ENCODE measurements at regions not wholly inside any gene's neighbourhood (a gene's known extent, or its start where the extent isn't known, plus 50 kb on each side); places are given as distances from the start of the nearest gene placed in this dataset.

GRCh38 chr2:21761361-21761760, 637.6 kb downstream of the TDRD15 start:
- H3K4me1 ChIP-seq (ENCODE audit: control insufficient read depth in 1 of 2, insufficient read depth in 2 of 2, low read length in 2 of 2), result no peaks in the 10 kb centered on the region
- no peak overlapping the region for H3K4me3 ChIP-seq (ENCODE audit: low read length in 2 of 2)
- H3K27me3 ChIP-seq (ENCODE audit: control insufficient read depth in 1 of 2, insufficient read depth in 2 of 2, low read length in 1 of 2), result no peaks in the 10 kb centered on the region
- no peak overlapping the region for H3K27ac ChIP-seq (ENCODE audit: low read depth in 1 of 2, low read length in 2 of 2)
- WGBS, 2 donors, result 92 to 95% methylated on average over 2 of the region's 2 CpGs
- intact Hi-C loops (cut with DNase I), result no loop called here
- no peaks in the 10 kb centered on the region for H3K36me3 ChIP-seq (ENCODE audit: control insufficient read depth in 1 of 2, insufficient read depth in 2 of 2, low read length in 1 of 2)
- ATAC-seq (ENCODE audit: low FRiP score) (no peak), DNase-seq (no peak)
- no peaks in the 10 kb centered on the region for H3K9me3 ChIP-seq (ENCODE audit: control insufficient read depth, low read length)

GRCh38 chr2:21763501-21763900, 639.7 kb downstream of the TDRD15 start:
- Histone ChIP-seq H3K27me3 (ENCODE audit: control insufficient read depth in 1 of 2, insufficient read depth in 2 of 2, low read length in 1 of 2) (no peaks in the 10 kb centered on the region), H3K36me3 (ENCODE audit: control insufficient read depth in 1 of 2, insufficient read depth in 2 of 2, low read length in 1 of 2) (no peaks in the 10 kb centered on the region), H3K9me3 (ENCODE audit: control insufficient read depth, low read length) (no peaks in the 10 kb centered on the region), H3K27ac (ENCODE audit: low read depth in 1 of 2, low read length in 2 of 2) (no peak overlapping the region), H3K4me1 (ENCODE audit: control insufficient read depth in 1 of 2, insufficient read depth in 2 of 2, low read length in 2 of 2) (no peaks in the 10 kb centered on the region), H3K4me3 (ENCODE audit: low read length in 2 of 2) (no peak overlapping the region)
- DNase-seq, result no peak
- no peak for ATAC-seq (ENCODE audit: low FRiP score)
- intact Hi-C loops (cut with DNase I), result no loop called here

GRCh38 chr2:21770787-21771186, 647.0 kb downstream of the TDRD15 start:
- 99 to 100% methylated on average over 1 of the region's 1 CpG for WGBS, 2 donors
- H3K4me1 ChIP-seq (ENCODE audit: control insufficient read depth in 1 of 2, insufficient read depth in 2 of 2, low read length in 2 of 2), result peaks cover 0 to 9% of the 10 kb centered on the region in 2 donors
- H3K27ac ChIP-seq (ENCODE audit: low read depth in 1 of 2, low read length in 2 of 2), result no peak overlapping the region
- intact Hi-C loops (cut with DNase I), result no loop called here
- H3K36me3 ChIP-seq (ENCODE audit: control insufficient read depth in 1 of 2, insufficient read depth in 2 of 2, low read length in 1 of 2), result no peaks in the 10 kb centered on the region
- H3K27me3 ChIP-seq (ENCODE audit: control insufficient read depth in 1 of 2, insufficient read depth in 2 of 2, low read length in 1 of 2), result no peaks in the 10 kb centered on the region
- DNase-seq (no peak), ATAC-seq (ENCODE audit: low FRiP score) (no peak)
- no peaks in the 10 kb centered on the region for H3K9me3 ChIP-seq (ENCODE audit: control insufficient read depth, low read length)
- H3K4me3 ChIP-seq (ENCODE audit: low read length in 2 of 2), result no peak overlapping the region

GRCh38 chr2:21772624-21773023, 648.9 kb downstream of the TDRD15 start:
- Histone ChIP-seq H3K36me3 (ENCODE audit: control insufficient read depth in 1 of 2, insufficient read depth in 2 of 2, low read length in 1 of 2) (no peaks in the 10 kb centered on the region), H3K9me3 (ENCODE audit: control insufficient read depth, low read length) (no peaks in the 10 kb centered on the region), H3K4me1 (ENCODE audit: control insufficient read depth in 1 of 2, insufficient read depth in 2 of 2, low read length in 2 of 2) (peaks cover 0 to 9% of the 10 kb centered on the region in 2 donors), H3K27me3 (ENCODE audit: control insufficient read depth in 1 of 2, insufficient read depth in 2 of 2, low read length in 1 of 2) (no peaks in the 10 kb centered on the region), H3K4me3 (ENCODE audit: low read length in 2 of 2) (no peak overlapping the region), H3K27ac (ENCODE audit: low read depth in 1 of 2, low read length in 2 of 2) (no peak overlapping the region)
- WGBS, 2 donors, result 5 to 6% methylated on average over 1 of the region's 1 CpG
- DNase-seq, result no peak
- intact Hi-C loops (cut with DNase I), result no loop called here
- ATAC-seq (ENCODE audit: low FRiP score), result no peak

- Histone ChIP-seq H3K4me1 (ENCODE audit: control insufficient read depth in 1 of 2, insufficient read depth in 2 of 2, low read length in 2 of 2) (peaks cover 0 to 9% of the 10 kb centered on the region in 2 donors), H3K27ac (ENCODE audit: low read depth in 1 of 2, low read length in 2 of 2) (no peak overlapping the region), H3K27me3 (ENCODE audit: control insufficient read depth in 1 of 2, insufficient read depth in 2 of 2, low read length in 1 of 2) (no peaks in the 10 kb centered on the region), H3K36me3 (ENCODE audit: control insufficient read depth in 1 of 2, insufficient read depth in 2 of 2, low read length in 1 of 2) (no peaks in the 10 kb centered on the region), H3K9me3 (ENCODE audit: control insufficient read depth, low read length) (no peaks in the 10 kb centered on the region), H3K4me3 (ENCODE audit: low read length in 2 of 2) (no peak overlapping the region)
- intact Hi-C loops (cut with DNase I), result no loop called here
- DNase-seq (no peak), ATAC-seq (ENCODE audit: low FRiP score) (no peak)
These were observed 649.4 kb downstream of the TDRD15 start for GRCh38 chr2:21773168-21773567.

GRCh38 chr2:21774691-21775368, 651.1 kb downstream of the TDRD15 start:
- 29 to 32% methylated on average over 6 of the region's 6 CpGs for WGBS, 2 donors
- Histone ChIP-seq H3K9me3 (ENCODE audit: control insufficient read depth, low read length) (no peaks in the 10 kb centered on the region), H3K27me3 (ENCODE audit: control insufficient read depth in 1 of 2, insufficient read depth in 2 of 2, low read length in 1 of 2) (no peaks in the 10 kb centered on the region), H3K4me3 (ENCODE audit: low read length in 2 of 2) (no peak overlapping the region), H3K36me3 (ENCODE audit: control insufficient read depth in 1 of 2, insufficient read depth in 2 of 2, low read length in 1 of 2) (no peaks in the 10 kb centered on the region), H3K4me1 (ENCODE audit: control insufficient read depth in 1 of 2, insufficient read depth in 2 of 2, low read length in 2 of 2) (peaks cover 0 to 9% of the 10 kb centered on the region in 2 donors), H3K27ac (ENCODE audit: low read depth in 1 of 2, low read length in 2 of 2) (no peak overlapping the region)
- DNase-seq (no peak), ATAC-seq (ENCODE audit: low FRiP score) (no peak)
- intact Hi-C loops (cut with DNase I), result no loop called here

- 99 to 100% methylated on average over 1 of the region's 1 CpG for WGBS, 2 donors
- H3K4me1 ChIP-seq (ENCODE audit: control insufficient read depth in 1 of 2, insufficient read depth in 2 of 2, low read length in 2 of 2), result no peaks in the 10 kb centered on the region
- peaks cover 0 to 2% of the 10 kb centered on the region in 2 donors for H3K36me3 ChIP-seq (ENCODE audit: control insufficient read depth in 1 of 2, insufficient read depth in 2 of 2, low read length in 1 of 2)
- intact Hi-C loops (cut with DNase I), result no loop called here
- no peak overlapping the region for H3K4me3 ChIP-seq (ENCODE audit: low read length in 2 of 2)
- no peaks in the 10 kb centered on the region for H3K27me3 ChIP-seq (ENCODE audit: control insufficient read depth in 1 of 2, insufficient read depth in 2 of 2, low read length in 1 of 2)
- no peak for ATAC-seq (ENCODE audit: low FRiP score)
- H3K9me3 ChIP-seq (ENCODE audit: control insufficient read depth, low read length), result no peaks in the 10 kb centered on the region
- no peak for DNase-seq
- no peak overlapping the region for H3K27ac ChIP-seq (ENCODE audit: low read depth in 1 of 2, low read length in 2 of 2)
These were observed 656.0 kb downstream of the TDRD15 start for GRCh38 chr2:21779786-21780185.

- DNase-seq, result no peak
- H3K27ac ChIP-seq (ENCODE audit: low read depth in 1 of 2, low read length in 2 of 2), result no peak overlapping the region
- no peaks in the 10 kb centered on the region for H3K27me3 ChIP-seq (ENCODE audit: control insufficient read depth in 1 of 2, insufficient read depth in 2 of 2, low read length in 1 of 2)
- H3K4me1 ChIP-seq (ENCODE audit: control insufficient read depth in 1 of 2, insufficient read depth in 2 of 2, low read length in 2 of 2), result no peaks in the 10 kb centered on the region
- no peaks in the 10 kb centered on the region for H3K9me3 ChIP-seq (ENCODE audit: control insufficient read depth, low read length)
- intact Hi-C loops (cut with DNase I), result no loop called here
- peaks cover 0 to 2% of the 10 kb centered on the region in 2 donors for H3K36me3 ChIP-seq (ENCODE audit: control insufficient read depth in 1 of 2, insufficient read depth in 2 of 2, low read length in 1 of 2)
- 91 to 94% methylated on average over 2 of the region's 2 CpGs for WGBS, 2 donors
- H3K4me3 ChIP-seq (ENCODE audit: low read length in 2 of 2), result no peak overlapping the region
- ATAC-seq (ENCODE audit: low FRiP score), result no peak
These were observed 658.2 kb downstream of the TDRD15 start for GRCh38 chr2:21781962-21782361.

- WGBS, 2 donors, result 88 to 91% methylated on average over 6 of the region's 6 CpGs
- DNase-seq (no peak), ATAC-seq (ENCODE audit: low FRiP score) (no peak)
- Histone ChIP-seq H3K27me3 (ENCODE audit: control insufficient read depth in 1 of 2, insufficient read depth in 2 of 2, low read length in 1 of 2) (no peaks in the 10 kb centered on the region), H3K27ac (ENCODE audit: low read depth in 1 of 2, low read length in 2 of 2) (no peak overlapping the region), H3K4me3 (ENCODE audit: low read length in 2 of 2) (no peak overlapping the region), H3K36me3 (ENCODE audit: control insufficient read depth in 1 of 2, insufficient read depth in 2 of 2, low read length in 1 of 2) (peaks cover 0 to 2% of the 10 kb centered on the region in 2 donors), H3K4me1 (ENCODE audit: control insufficient read depth in 1 of 2, insufficient read depth in 2 of 2, low read length in 2 of 2) (no peaks in the 10 kb centered on the region), H3K9me3 (ENCODE audit: control insufficient read depth, low read length) (no peaks in the 10 kb centered on the region)
- intact Hi-C loops (cut with DNase I), result no loop called here
These were observed 659.1 kb downstream of the TDRD15 start for GRCh38 chr2:21782866-21783265.

Measured in aorta (tissue), 5 donors.